Stomach (tissue), 8 donors: ENCODE measurements at regions not wholly inside any gene's neighbourhood (a gene's known extent, or its start where the extent isn't known, plus 50 kb on each side); places are given as distances from the start of the nearest gene placed in this dataset.

ENCODE experiments used
- DNase-seq, 2 donors: peaks; one replicate each; pipeline versions ENCODE4 v3.0.0 to v3.0.0-alpha.2; 2013 to 2019
- H3K27ac ChIP-seq, 5 donors: fragments of 200-600 bp in 4 of 5; sonication (generic) in 4 of 5; one replicate each; pipeline ENCODE4 v1.5.1; 2013 to 2019; ENCODE audit warnings: mild to moderate bottlenecking in 1 of 5, moderate library complexity in 1 of 5
- H3K27me3 ChIP-seq, 3 donors: fragments of 200-600 bp; sonication (generic); one replicate each; pipeline ENCODE4 v1.5.1; 2017 to 2019; ENCODE audit warnings: mixed run types in 1 of 3
- H3K36me3 ChIP-seq, 4 donors: fragments of 200-600 bp; sonication (generic); 1 replicate in 3 of 4; 2 replicates in 1 of 4; pipeline ENCODE4 v1.5.1; 2016 to 2019
- H3K4me1 ChIP-seq, 4 donors: fragments of 200-600 bp; sonication (generic); one replicate each; pipeline ENCODE4 v1.5.1; 2016 to 2019
- H3K4me3 ChIP-seq, 4 donors: fragments of 200-600 bp; sonication (generic) in 3 of 4; one replicate each; pipeline ENCODE4 v1.5.1; 2016 to 2019; ENCODE audit warnings: mild to moderate bottlenecking in 1 of 4
- H3K9me3 ChIP-seq, 4 donors: fragments of 200-600 bp; sonication (generic); one replicate each; pipeline ENCODE4 v1.5.1; 2016 to 2019
- CTCF ChIP-seq, 7 experiments: fragments of 450-650 bp in 4 of 7; fragments of 200-600 bp in 3 of 7; sonication (generic) in 3 of 7; IDR thresholded peaks; one replicate each; pipeline ENCODE4 v1.5.1; 2016 to 2019; ENCODE audit warnings: antibody characterized with exemption in 7 of 7, control low read depth in 2 of 7, mild to moderate bottlenecking in 1 of 7
- EP300 ChIP-seq: sonication (generic); formaldehyde crosslinking; IDR thresholded peaks from one replicate; pipeline ENCODE4 v1.6.1; 2017; ENCODE audit warnings: antibody characterized with exemption
- POLR2A ChIP-seq, 4 donors: fragments of 450-650 bp; IDR thresholded peaks; one replicate each; pipeline ENCODE4 v1.6.1; 2016; ENCODE audit warnings: antibody characterized with exemption in 4 of 4, control low read depth in 2 of 4, mild to moderate bottlenecking in 1 of 4, moderate library complexity in 1 of 4
- POLR2AphosphoS5 ChIP-seq, 3 donors: sonication (generic); formaldehyde crosslinking; IDR thresholded peaks; one replicate each; pipeline ENCODE4 v1.6.1; 2016; ENCODE audit warnings: antibody characterized with exemption in 3 of 3
- WGBS, 5 donors: extraction: QIAGEN DNeasy Blood & Tissue Kit in 3 of 5; methylation state at CpG; one replicate each; pipeline versions ENCODE4 v1.1.5 to v1.1.7; 2013 to 2018; 5-methylcytosine and 5-hydroxymethylcytosine counted together
- intact Hi-C: fragments of 100-400 bp; cut with DNase I; formaldehyde crosslinking; loops from one replicate; pipeline ENCODE4 v1.15.1; 2023; ENCODE audit warnings: low total_unique reads
- donor health status: healthy with polysubstance abuse.
- donor health status: Bipolar disorder and iron deficiency.
- donor health status: healthy.

- Histone ChIP-seq H3K4me3 (no peak overlapping the region), H3K9me3 (peaks cover 0 to 4% (median 0%) of the 10 kb centered on the region in 4 donors), H3K4me1 (no peaks in the 10 kb centered on the region), H3K27ac (no peak overlapping the region), H3K36me3 (no peaks in the 10 kb centered on the region), H3K27me3 (no peaks in the 10 kb centered on the region)
- DNase-seq, result no peak
- WGBS, 5 donors, result 89 to 98% (median 92%) methylated on average over 1 of the region's 1 CpG
- intact Hi-C loops, result no loop called here
- TF ChIP-seq CTCF (IDR thresholded peaks at IDR 0.05) (no peak), POLR2AphosphoS5 (IDR thresholded peaks at IDR 0.05) (no peak), POLR2A (IDR thresholded peaks at IDR 0.05) (no peak), EP300 (no peak)
Measured at GRCh38 chr5:128641861-128642260, 103.8 kb upstream of the FBN2 start.

- Histone ChIP-seq H3K36me3 (no peaks in the 10 kb centered on the region), H3K4me3 (no peak overlapping the region), H3K27me3 (no peaks in the 10 kb centered on the region), H3K4me1 (no peaks in the 10 kb centered on the region), H3K27ac (no peak overlapping the region), H3K9me3 (no peaks in the 10 kb centered on the region)
- 37 to 59% (median 47%) methylated on average over 4 of the region's 4 CpGs for WGBS, 5 donors
- no peak for DNase-seq
- TF ChIP-seq EP300, result no peak
- no peak for TF ChIP-seq POLR2A (IDR thresholded peaks at IDR 0.05)
- TF ChIP-seq CTCF (IDR thresholded peaks at IDR 0.05), result no peak
- no peak for TF ChIP-seq POLR2AphosphoS5 (IDR thresholded peaks at IDR 0.05)
- intact Hi-C loops, result no loop called here
Measured at GRCh38 chr5:128644863-128645262, 106.8 kb upstream of the FBN2 start.

- WGBS, 5 donors, result 74 to 85% (median 83%) methylated on average over 1 of the region's 1 CpG
- intact Hi-C loops, result no loop called here
- Histone ChIP-seq H3K27ac (no peak overlapping the region), H3K4me1 (no peaks in the 10 kb centered on the region), H3K36me3 (no peaks in the 10 kb centered on the region), H3K4me3 (no peak overlapping the region), H3K27me3 (no peaks in the 10 kb centered on the region), H3K9me3 (no peaks in the 10 kb centered on the region)
- DNase-seq, result no peak
- TF ChIP-seq EP300 (no peak), POLR2A (IDR thresholded peaks at IDR 0.05) (no peak), CTCF (IDR thresholded peaks at IDR 0.05) (no peak), POLR2AphosphoS5 (IDR thresholded peaks at IDR 0.05) (no peak)
Measured at GRCh38 chr5:128645581-128645980, 107.5 kb upstream of the FBN2 start.

- Histone ChIP-seq H3K27me3 (no peaks in the 10 kb centered on the region), H3K36me3 (no peaks in the 10 kb centered on the region), H3K4me1 (no peaks in the 10 kb centered on the region), H3K4me3 (no peak overlapping the region), H3K9me3 (no peaks in the 10 kb centered on the region), H3K27ac (no peak overlapping the region)
- TF ChIP-seq POLR2AphosphoS5 (IDR thresholded peaks at IDR 0.05), result no peak
- TF ChIP-seq POLR2A (IDR thresholded peaks at IDR 0.05), result no peak
- TF ChIP-seq EP300, result no peak
- no peak for TF ChIP-seq CTCF (IDR thresholded peaks at IDR 0.05)
- DNase-seq, result no peak
- intact Hi-C loops, result no loop called here
- WGBS, 5 donors, result 72 to 83% (median 80%) methylated on average over 2 of the region's 2 CpGs
Measured at GRCh38 chr5:128646176-128646575, 108.1 kb upstream of the FBN2 start.
